Globus pallidus (tissue), 1 donor: ENCODE measurements at regions not wholly inside any gene's neighbourhood (a gene's known extent, or its start where the extent isn't known, plus 50 kb on each side); places are given as distances from the start of the nearest gene placed in this dataset.
A peak's percentile ranks its signal among the peaks of the same experiment; 100 is the strongest.

Experiments used
- DNase-seq: peaks from one replicate; pipeline ENCODE4 v3.0.0-alpha.2; 2015; ENCODE audit warnings: low spot score

DNA sequence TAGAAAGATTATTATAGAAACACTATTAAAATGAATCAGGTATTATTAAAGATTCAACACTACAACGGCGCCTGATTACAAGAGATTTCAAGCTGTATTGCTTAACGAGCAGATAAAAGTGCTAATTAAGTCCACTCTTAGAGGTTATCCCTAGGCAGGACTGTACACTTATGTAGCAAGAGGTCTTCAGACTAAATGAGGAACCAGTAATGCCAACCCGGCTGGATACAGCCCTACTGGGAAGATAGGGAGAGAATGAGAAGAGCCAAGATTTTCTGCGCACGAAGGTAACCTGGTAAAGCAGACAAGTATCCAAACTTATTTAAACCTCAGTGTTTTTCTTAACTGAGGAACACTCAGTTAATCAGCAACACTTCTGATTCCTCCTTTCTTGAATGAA is 115.7 kb upstream of the HIVEP3 start:
- peak; percentile 12 for DNase-seq

DNA sequence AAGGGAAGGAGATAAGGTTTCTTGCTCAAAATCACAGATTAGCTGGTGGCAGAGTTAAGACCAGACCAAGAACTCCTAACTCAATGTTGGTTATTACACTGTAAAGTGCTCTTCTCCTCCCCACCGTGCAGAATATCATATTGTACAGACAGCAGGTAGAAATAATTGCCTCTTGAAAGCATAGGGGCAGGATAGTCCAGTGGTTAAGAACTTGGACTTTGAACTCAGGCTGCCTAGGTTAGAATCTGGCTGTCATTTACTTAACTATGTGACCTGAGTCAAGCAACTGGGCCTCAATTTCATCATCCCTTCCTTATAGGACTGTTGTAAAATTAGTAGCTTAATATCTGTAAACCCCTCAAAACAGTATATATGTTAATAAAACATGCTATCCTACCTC is 114.9 kb upstream of the HIVEP3 start:
- no peak for DNase-seq

DNA sequence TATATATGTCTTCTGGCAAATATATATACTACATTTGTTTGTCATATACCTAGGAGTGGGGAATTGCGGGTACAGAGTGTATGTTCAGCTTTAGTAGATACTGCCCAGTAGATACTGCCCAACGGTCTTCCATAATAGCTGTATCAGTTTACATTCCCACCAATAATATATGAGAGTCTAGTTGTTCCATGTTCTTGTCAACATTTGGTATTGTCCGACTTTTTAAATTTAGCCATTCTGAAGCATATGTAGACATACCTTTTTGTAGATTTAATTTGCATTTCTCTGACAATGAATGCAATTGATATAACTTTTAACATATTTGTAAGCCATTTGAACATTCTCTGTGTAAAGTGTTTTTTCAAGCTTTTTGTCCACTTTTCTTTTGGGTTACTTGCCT is 99.0 kb upstream of the HIVEP3 start:
- no peak for DNase-seq

DNA sequence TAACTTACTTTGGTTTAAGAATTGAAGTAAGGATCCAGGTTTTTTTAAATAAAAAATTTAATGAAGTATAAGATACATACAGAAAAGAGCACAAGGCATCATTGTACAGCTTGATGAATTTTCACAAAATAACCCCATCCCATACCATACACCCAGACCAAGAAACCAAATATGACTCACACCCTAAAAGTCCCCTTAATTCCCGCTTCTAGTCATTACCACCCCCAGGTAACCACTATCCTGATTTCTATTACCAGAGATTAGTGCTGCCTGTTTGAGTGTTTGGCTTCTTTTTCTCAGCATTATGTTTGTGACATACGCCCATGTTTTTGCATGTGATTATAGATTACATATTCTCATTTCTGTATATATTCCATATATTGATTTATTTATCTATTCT is 98.5 kb upstream of the HIVEP3 start:
- DNase-seq = no peak

DNA sequence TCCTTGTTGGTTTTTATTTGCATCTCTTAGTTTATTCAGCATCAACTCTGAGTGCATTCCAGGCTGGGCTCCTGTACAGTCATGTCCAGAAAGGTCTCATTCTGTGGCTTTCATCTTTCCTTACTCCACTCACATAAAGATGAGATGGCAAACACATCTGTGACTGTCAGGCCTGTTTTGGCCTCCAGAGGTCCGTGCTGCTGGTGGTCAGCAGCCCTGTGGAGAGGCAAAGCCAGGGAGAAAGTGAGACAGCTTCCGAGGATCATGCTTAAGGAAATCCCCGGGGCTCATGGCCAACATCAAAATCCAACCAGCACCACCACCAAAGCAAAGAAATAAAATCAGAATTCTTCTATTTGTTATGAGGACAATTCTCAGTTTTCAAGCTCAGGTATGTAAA is 96.1 kb upstream of the HIVEP3 start:
- DNase-seq = no peak

DNA sequence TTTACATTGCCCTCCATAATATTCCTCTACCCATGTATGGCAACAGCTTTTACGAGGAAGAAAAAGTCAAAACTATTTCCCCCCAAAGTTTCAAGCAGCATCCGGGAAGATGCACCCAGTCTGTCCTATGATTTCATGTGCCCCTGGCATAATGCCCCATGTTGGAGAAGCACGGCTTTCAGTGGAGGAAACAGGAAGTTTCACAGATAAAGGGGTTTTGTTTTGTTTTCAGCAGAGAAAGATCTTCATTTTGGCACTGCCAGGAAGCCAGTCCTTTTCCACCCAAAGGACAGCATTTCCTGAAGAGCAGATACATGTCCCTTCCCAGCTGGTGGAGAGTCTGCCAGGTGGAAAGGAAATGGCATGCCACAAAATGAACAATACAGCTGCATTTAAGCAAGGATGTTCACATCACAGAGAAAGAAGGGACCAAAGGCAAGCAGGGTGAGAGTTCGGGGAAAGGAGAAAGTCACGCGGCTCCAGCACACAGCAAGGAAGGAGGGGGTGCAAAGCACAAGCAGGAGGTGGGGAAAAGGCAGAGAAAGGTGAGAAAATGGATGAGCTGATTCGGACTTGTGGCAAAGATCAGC is 95.3 kb upstream of the HIVEP3 start:
- peak; percentile 87 for DNase-seq

DNA sequence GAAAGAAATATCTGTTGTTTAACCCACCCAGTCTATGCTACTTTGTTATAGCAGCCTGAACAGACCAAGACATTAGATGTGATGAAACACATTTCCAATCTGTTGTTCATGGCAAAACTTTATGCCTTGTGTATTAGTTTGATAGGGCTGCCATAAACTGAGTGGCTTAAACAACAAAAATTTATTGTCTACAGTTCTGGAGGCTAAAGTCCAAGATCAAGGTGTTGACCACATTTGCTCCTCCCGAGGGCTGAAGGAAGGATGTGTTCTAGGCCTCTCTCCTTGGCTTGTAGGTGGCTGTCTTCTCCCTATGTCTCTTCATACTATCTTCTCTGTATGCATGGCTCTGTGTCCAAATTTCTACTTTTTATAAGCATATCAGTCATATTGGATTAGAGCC is 94.1 kb upstream of the HIVEP3 start:
- DNase-seq = no peak

DNA sequence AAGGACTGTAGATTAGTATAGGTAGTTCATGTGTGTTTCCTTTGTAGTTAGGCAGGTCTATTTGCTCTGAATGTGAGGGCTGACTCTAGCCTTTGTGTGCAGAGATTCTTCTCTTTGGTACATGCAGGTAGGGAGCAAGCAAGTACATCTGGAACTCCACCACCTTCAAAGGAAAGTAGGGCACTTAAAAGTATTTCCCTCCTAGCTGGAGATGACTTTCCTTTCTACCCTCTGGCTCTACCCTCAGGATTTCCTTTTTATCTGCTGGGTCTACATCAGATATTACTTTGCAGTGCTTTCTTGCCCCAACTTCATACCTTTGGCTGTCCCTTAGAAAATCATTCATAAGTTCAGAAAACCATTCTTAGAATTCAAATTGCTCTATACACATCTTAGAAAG is 91.7 kb upstream of the HIVEP3 start:
- no peak for DNase-seq

DNA sequence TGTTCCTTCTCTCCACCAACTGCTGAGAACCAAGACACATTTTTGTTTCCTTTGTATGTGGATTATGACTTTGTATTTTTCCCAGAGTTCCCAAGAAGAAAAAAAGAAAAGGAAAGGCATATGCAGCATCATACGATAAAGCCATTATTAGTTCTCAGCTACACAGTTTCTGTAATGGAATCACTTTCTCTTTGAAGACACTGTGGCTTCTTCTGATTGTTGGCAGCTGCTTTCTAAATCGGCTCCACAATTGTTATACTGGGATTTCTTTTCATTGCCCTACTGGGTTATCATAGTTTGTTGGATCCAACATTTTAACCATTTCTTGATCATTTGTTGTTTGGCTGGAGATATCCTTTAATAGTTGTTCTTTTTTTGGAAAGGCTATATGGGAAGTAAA is 89.5 kb upstream of the HIVEP3 start:
- no peak for DNase-seq

DNA sequence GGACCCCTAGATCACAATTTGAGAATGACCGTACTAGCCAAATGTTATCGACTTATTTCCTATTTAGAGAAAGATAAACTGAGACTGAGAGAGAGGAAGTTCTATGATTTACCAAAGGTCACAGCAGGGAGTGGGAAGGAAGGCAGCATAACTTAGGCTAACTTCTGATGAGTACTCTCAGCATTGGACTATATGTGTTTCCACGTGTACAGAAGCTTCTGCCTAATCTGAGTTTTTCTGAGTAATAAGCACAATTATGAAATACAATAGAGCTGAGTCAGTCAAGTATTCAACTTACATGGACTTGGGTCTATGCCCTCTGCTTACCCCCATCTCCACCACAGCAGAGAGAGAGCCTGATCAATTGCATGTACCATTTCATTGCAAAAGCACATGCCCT is 88.1 kb upstream of the HIVEP3 start:
- DNase-seq = no peak

DNA sequence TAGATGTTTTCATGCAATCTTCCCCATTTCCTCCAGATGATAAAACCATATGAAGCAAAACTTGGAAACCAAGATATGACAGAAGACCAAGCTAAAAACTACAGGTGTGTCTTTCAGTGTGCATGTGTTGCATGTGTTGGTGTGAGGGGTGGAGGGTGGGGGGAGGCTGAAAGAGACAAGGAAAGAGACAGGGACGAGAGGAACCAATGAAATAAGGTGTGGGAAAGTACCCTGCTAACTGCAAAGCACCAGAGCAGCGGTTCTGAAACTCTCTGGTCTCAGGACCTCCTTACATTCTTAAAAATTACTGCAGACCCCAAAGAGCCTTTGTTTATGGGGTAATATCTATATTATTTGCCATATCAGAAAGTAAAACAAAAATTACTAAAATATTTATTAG is 87.4 kb upstream of the HIVEP3 start:
- DNase-seq = no peak

DNA sequence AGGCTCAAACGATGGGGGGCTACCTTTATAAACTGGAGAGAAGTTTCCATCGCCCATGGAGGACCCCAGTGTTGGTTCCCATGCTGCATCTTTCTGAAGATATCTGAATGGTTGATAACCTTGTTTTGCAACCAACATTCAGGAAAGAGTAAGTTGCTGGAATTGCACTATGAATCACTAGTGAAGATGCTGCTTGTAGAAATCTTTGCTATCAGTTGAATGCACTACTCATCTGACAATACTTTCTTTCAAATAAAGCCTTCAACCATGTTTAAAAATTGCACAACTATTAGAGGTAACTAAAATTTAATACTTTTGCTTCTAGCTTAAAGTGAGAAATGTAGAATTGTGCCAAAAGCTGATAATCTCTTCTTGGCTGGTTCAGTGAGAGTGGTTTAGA is 86.8 kb upstream of the HIVEP3 start:
- DNase-seq = no peak

DNA sequence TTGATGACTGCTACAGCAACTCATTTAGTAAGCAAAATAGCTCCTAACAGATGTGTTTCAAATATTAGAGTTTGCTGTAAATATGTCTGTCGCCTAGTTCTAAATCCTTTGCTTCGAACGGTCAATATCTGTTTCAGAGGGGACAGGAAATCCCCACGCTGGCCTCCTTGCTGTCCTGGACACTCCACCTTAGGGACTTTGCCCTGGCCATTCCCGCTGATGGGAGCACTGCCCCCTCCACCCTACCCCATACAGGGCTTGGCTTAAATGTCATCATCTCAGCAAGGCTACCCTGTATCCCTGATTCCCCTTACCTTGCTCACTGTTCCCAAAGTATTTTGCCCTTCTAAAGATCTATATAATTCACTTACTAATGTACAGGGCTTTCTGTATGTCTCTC is 86.1 kb upstream of the HIVEP3 start:
- DNase-seq = no peak

DNA sequence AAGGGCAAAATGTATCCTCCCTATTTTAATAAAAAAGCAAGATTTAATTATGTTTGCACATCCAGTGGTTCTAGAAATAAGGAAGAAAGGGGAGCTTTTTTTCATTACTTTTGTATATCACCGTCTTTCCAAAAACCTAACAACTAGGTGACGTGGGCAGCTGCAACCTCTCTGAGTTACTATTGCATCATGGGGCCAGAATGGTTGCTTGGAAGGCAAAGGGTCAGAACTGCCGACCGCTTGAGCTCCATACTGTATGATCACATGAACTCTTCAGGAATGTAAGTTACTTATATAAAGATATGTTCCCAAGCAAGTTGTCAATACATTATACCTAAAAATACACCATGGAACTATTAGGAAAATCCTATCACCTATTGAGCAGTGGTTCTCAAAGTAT is 85.6 kb upstream of the HIVEP3 start:
- DNase-seq = no peak

DNA sequence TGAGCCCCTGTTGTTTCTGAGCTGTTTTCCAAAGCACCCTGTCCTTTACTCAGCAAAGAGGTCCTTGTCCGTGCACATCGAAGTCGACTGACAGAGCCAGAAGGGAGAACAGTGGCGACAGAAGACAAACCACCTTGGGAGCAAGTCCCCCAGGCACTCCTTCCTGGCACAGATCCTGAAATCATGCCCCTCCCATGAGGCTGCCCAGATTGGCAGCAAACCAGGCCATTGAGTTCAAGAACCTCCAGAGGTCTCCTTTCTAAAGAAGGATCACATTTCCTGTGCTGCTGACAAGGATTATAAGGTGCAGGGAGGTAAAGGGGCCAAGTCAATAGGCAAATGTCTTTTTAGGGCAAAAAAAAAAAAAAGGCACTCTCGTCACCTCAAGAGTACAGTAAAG is 84.7 kb upstream of the HIVEP3 start:
- no peak for DNase-seq

DNA sequence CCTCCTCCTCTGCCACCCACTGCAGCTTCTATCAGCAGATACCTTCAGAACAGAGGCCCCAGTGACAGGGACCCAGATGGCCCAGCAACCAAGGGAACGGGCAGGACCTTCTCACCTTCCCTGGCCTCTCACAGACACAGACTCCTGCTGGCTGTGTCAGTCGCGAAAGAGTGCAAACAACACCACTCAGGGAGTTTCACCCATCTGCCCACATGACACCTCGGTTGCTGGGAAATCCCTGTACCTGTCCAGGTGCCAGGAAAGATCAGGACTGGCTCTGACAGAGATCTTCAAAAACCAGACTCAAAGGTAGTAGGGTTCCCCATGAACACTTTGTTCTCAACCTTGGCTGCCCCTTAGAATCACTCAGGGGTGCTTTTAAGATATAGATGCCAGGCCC is 83.5 kb upstream of the HIVEP3 start:
- no peak for DNase-seq

DNA sequence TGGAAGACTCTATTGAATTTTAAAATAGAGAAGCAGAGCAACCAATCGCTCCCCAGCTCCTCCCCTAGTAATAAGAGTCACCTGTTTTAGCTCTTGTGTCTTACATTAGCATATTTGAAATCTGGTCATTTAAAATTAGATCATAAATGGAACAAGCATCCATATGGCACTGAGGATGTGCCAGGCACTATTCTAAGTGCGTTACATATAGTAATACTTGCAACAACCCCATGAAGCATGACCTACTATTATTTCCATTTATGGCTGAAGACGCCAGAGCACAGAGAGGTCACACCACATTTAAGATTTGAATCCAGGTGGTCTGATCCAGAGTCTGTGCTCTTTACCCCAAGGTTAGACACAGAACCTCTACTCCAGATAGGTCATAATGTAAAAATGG is 82.0 kb upstream of the HIVEP3 start:
- DNase-seq = no peak

DNA sequence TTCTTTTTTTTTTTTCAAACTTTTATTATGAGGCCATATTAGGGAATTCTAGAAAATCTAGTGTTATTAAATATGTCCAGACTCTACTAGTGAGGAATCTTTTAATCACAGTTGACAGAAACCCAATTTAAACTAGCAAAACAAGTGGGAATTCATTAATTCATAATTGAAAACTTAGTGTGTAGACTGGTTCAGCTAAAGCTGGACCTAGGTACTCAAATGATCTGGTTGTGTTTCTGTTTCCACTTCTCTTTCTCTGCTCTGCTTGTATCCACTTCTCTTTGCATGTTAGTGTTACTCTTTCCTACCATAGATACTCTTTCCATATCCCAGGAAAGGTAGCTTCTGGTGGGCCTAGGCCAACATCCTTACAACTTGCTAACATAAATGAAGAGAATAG is 81.2 kb upstream of the HIVEP3 start:
- DNase-seq = no peak

DNA sequence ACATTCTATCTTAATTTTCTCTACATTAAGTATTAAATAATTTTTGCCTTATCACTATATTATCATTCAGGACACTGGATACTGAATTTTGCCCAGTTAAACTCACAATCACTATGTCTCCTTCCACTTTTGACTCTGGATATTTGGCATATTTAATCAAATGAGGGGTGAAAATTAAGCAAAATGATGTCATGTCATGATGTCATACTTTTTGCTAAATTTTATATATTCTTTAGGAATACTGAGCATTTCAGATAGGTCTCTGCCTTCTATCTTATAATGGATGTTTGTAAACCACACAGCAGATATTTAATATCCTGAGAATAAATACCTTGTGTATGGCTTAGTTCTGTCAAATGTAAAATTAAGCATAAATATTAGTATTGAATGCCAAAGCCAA is 79.5 kb upstream of the HIVEP3 start:
- DNase-seq = no peak

DNA sequence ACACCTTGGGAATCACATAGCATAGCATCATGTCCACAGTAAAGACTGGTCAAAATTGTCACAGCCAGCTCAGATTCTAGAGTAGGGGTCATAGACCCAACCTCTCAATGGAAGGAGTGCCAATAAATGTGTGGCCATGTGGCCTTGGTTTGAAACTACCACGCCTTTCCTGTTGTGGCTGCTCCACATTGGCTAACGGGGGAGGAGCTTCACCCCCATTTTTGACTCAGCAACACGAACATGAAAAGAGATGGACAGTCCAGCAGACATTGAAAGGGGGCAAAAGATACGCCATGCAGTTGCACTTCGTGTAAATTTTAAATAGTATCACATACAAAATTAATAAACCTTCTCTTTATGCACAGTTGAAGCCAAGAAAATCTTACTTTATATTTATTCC is 78.4 kb upstream of the HIVEP3 start:
- DNase-seq = no peak

DNA sequence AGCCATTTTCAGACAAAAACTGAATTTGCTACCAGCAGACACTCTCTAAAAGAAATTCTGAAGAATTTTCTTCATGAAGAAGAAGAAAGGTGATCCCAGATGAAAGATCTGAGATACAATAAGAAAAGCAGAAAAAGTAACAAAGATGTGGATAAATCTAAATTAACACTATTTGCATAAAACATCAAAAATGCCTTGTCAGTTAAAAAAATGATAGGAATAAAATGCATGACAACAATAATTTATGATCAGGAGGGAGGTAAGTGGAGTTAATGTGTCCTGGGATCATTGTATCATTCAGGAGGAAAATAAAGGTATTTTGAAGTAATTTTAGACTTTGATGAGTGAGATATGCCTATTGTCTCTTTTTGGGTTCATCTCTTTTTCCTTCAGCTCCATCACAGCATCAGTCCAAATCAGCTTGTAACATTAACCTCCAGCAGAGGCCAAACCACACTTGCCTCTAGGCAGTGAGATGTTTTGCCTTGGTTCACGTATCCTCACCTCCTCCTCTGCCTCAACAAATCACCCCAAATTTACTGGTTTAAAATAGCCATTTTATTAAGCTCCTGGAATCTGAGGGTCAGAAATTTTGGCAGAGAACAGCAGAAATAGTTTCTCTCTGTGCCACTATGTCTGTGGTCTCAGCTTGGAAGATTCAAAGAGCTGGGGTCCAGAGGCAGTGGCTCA is 76.9 kb upstream of the HIVEP3 start:
- DNase-seq = no peak

DNA sequence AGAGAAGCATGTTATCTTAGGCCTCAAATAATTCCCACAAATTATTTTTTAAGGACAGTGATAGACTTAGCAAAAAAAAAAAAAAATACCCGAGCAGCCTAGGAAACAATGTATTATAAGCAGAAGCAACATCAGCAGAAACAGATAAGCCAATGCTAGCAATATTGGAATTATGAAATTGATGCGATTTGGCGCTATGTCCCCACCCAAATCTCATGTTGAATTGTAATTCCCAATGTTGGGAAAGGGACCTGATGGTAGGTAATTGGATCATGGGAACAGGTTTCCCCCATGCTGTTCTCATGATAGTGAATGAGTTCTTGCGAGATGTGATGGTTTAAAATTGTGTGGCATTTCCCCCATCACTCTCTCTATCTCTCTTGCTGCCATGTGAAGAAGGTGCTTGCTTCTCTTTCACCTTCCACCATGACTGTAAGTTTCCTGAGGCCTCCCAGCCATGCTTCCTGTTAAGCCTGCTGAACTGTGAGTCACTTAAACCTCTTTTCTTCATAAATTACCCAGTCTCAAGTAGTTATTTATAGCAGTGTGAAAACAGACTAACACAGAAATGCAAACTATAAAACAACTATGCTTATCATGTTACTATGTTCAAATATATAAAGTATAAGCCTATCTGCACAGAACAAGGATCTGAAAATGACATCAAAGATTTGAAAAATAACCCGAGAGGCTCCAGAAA is 75.6 kb upstream of the HIVEP3 start:
- no peak for DNase-seq

DNA sequence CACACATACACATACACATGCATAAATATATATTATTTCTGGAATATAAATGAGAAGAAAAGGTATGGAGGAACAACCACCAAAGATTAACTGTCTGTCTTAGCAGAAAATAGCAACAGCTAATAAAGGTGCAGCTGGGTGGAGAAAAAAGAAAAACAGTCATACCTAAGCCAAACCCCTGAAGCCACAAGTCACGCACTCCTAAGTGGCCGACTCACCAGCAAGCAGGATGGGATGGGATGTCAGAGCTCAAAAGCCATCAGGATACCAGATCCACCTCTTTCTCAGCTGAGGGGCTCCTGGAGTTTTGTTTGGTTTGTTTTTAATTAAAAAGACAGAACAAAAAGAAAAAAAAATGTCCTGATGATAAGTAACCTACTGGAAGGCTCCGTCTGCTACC is 64.7 kb upstream of the HIVEP3 start:
- DNase-seq = no peak

DNA sequence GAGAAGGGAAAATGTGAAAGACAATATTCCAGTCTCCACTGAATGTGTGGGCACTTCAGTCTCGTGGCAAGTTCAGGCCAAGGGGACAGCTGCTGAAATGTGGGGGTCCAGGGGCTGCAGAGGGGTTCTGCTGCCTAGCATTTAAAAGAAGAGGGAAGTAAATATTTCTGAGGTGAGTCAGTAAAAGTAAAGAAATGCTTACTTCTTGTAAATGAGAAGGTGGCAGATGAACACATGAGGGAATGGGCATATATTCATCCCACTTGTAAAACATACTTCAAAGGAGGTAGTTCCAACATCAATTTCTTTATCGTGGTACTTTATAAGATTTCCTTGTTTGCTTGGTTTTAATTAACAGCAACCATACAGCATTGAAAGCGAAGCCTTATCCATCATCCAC is 63.1 kb upstream of the HIVEP3 start:
- no peak for DNase-seq
